ENCODE measurements at regions not wholly inside any gene's neighbourhood (a gene's known extent, or its start where the extent isn't known, plus 50 kb on each side); places are given as distances from the start of the nearest gene placed in this dataset.

- no peak for DNase-seq (ENCODE audit: low read depth in 2 of 2)
Observed at GRCh38 chr14:87000081-87000480, 992.9 kb downstream of the GALC start.

GRCh38 chr14:86999036-86999435 lies 993.9 kb downstream of the GALC start:
- peak; percentile 91 to 93 for DNase-seq (ENCODE audit: low read depth in 2 of 2)

- no peak for DNase-seq (ENCODE audit: low read depth in 2 of 2)
Observed at GRCh38 chr14:86997271-86997670, 995.7 kb downstream of the GALC start.

GRCh38 chr14:86990396-86990795 lies 1002.6 kb downstream of the GALC start:
- no peak for DNase-seq (ENCODE audit: low read depth in 2 of 2)

- no peak for DNase-seq (ENCODE audit: low read depth in 2 of 2)
Observed at GRCh38 chr14:86989285-86989684, 1003.7 kb downstream of the GALC start.

GRCh38 chr14:86987966-86988365 lies 1005.0 kb downstream of the GALC start:
- DNase-seq (ENCODE audit: low read depth in 2 of 2), result no peak

GRCh38 chr14:86973177-86973576 lies 1019.8 kb downstream of the GALC start:
- no peak for DNase-seq (ENCODE audit: low read depth in 2 of 2)

GRCh38 chr14:86971292-86971691 lies 1021.7 kb downstream of the GALC start:
- DNase-seq (ENCODE audit: low read depth in 2 of 2), result no peak

DNA sequence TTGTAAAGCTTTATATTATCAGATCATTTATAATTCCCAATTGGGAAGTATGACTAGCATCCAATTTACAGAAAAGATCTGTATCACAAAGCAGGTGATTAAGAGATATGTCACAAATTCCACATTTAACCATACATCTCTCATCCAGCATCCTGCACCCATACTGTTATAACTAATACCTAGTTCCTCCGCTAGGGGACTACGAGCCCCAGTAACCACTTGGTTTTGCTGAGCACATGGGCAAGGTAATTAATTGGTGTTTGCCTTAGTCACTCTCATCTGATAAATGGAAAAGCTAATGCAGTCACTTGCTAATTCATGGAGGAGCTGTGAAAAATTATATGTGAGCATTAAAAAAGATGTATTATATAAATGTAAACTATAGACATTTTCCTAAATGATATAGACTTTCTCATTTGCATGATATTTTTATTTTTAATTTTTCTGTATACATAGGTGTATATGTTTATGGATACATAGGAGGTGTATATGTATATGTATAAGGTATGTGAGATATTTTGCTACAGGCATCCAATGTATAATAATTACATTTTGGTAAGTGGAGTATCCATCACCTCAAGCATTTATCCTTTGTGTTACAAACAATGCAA lies 1031.8 kb downstream of the GALC start:
- DNase-seq (ENCODE audit: low read depth in 2 of 2), result no peak

- no peak for DNase-seq (ENCODE audit: low read depth in 2 of 2)
Observed at GRCh38 chr14:86955771-86956354, 1037.1 kb downstream of the GALC start.

DNA sequence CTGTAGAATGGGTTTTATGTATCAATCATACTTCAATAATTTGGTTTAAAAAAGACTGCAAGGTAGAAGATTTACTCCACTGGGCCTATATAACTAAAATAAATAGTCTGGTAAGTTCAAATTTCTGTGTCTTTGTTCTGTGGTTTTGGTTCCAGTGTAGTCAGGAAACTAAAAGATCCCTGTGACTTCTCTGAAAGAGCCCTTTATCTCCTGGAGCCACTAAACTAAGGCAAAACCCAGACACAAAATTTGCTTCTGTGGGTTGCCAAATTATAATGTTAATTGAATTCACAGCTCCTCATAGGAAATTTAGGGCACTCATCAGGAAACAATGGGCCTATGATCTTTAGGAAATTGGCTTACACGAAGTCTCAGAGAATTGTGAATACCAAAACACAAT lies 1038.4 kb downstream of the GALC start:
- DNase-seq (ENCODE audit: low read depth in 2 of 2), result no peak

DNA sequence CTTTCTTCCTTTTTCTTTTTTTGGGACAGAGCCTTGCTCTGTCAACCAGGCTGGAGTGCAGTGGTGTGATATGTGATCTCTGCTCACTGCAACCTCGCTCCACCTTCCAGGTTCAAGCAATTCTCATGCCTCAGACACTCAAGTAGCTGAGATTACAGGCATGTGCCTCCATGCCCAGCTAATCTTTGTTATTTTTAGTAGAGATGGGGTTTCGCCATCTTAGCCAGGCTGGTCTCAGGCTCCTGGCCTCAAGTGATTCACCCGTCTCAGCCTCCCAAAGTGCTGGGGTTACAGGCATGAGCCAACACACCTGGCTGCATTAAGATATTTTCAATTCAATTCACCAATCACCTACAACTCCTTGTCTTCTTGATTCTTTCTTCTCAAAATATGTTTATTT lies 1046.5 kb downstream of the GALC start:
- no peak for DNase-seq (ENCODE audit: low read depth in 2 of 2)

- DNase-seq (ENCODE audit: low read depth in 2 of 2), result no peak
Observed at GRCh38 chr14:86944434-86944833, 1048.5 kb downstream of the GALC start.

- DNase-seq (ENCODE audit: low read depth in 2 of 2), result no peak
Observed at GRCh38 chr14:86943391-86944365, 1049.3 kb downstream of the GALC start.

- no peak for DNase-seq (ENCODE audit: low read depth in 2 of 2)
Observed at GRCh38 chr14:86942936-86943335, 1050.0 kb downstream of the GALC start.

DNA sequence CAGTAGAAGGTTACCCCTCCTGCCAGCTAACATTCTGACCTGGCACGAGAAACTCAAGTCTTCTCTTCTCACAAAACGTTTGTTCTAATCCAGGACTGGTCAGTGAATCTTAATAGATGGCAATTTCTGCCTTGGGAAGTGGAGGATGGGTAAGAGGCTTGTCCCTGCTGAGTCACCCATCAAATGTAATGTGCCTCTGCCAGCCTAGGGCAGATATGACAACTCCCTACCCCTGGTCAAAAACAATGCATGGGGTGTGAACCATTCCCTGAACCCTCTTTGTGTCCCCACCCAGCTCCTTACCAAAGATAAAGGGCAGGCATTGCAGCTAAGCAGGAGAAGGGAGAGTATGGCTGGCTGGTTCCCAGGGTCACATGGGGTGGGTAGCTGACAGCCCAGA lies 1052.9 kb downstream of the GALC start:
- DNase-seq (ENCODE audit: low read depth in 2 of 2), result no peak

DNA sequence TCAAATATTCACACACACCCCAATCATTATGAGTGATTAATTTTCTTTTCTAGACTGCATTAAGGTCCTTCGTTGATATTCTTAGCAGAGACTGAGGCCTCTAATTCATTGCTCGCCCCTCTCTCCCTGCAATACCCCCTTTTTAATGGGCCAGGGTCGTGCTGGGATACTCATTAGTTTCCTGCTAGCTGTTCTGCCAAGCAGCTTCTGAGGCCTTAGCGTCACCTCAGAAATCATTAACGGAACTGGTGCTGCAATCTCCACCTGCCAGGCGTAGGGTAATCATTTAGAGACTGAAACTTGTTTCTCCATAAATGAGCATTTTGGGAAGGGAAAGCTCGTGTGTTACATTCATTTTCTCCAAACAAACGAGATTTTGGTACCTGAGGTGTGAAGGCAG lies 1054.7 kb downstream of the GALC start:
- no peak for DNase-seq (ENCODE audit: low read depth in 2 of 2)

DNA sequence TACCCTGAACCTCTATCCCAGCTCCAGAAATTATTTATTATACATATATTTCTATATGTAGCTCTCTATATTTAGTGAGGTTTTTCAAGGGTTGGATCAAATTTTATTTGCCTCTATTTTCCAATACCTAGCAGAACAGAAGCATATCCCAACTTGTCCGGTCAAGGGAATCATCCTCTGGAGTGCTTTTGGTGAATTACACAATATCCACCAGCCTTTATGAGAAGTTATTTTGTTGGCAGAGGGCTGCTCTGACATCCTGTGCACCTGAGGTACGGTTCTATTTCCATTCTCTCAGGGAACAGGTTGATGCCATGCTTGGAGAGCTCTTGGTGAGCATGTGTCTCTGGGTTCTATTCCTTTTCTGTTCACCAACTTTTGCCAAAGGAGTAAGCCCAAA lies 1056.4 kb downstream of the GALC start:
- no peak for DNase-seq (ENCODE audit: low read depth in 2 of 2)

- peak; percentile 28 to 33 for DNase-seq (ENCODE audit: low read depth in 2 of 2)
Observed at GRCh38 chr14:86935241-86935885, 1057.6 kb downstream of the GALC start.

DNA sequence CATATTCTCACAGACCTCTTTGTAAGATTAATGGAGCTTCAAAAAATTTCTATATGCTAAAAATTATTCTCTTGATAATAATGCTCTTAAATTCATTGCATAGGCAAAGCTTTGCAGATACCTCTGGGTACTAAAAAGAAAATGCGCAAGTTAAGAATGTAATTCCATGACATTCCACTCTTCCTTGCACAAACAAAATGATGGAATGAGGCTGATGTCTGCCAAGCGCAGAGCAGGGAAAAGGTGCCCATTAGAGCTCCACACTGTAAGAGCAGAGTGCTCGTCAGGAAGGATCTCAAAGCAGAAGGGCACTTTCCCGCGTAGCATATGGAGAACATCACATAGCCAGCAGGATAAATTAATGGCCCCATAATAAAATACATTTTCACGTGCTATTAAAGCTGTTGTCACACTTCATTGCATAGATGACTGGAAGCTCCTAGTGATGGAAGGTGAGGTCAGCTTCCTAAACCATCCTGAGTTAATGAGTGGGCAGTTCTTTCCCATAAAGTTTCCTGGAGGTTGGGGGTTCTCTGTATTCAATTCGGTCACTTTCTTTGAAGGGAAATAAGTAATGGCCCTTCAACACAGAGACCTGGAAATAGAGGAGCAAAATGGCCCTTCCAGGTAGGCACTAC lies 1058.9 kb downstream of the GALC start:
- no peak for DNase-seq (ENCODE audit: low read depth in 2 of 2)

DNA sequence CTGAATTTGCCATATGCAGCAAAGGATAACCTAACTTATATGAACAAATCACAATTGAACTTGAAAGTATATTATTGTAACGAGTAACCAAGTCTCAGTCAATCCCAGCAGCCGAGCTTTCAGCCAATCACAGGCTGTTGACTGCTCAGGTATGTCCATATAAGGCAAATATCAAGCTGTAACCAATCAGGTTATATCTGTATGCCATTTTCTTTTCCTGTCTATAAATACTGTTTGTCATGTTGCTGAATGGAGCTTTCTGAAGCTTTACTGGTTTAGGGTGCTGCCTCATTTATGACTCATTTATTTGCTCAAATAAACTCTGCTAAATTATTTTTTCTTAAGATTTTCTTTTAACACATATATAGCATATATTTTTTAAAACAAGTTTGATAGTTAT lies 1059.5 kb downstream of the GALC start:
- DNase-seq (ENCODE audit: low read depth in 2 of 2), result no peak

- peak; percentile 70 to 71 for DNase-seq (ENCODE audit: low read depth in 2 of 2)
Observed at GRCh38 chr14:86915406-86915805, 1077.6 kb downstream of the GALC start.

Data from fibroblast of skin of left quadriceps (primary cell).